Progenitor cell of endocrine pancreas (in vitro differentiated cells): ENCODE measurements at regions not wholly inside any gene's neighbourhood (a gene's known extent, or its start where the extent isn't known, plus 50 kb on each side); places are given as distances from the start of the nearest gene placed in this dataset.

ENCODE experiments used
- DNase-seq: peaks from one replicate; pipeline ENCODE4 v3.0.0; 2021; ENCODE audit warnings: low spot score; ENCODE audit not compliant: unreplicated experiment
- H3K27ac Mint-ChIP-seq: 2 replicates; pipeline ENCODE4 v1.8.0; 2021; ENCODE audit warnings: mild to moderate bottlenecking, moderate library complexity, mixed read lengths
- H3K27me3 Mint-ChIP-seq: 2 replicates; pipeline ENCODE4 v1.8.0; 2021; ENCODE audit warnings: mixed read lengths
- H3K36me3 Mint-ChIP-seq: 2 replicates; pipeline ENCODE4 v1.8.0; 2022; ENCODE audit warnings: mixed read lengths; ENCODE audit not compliant: insufficient read depth
- H3K4me1 Mint-ChIP-seq: 2 replicates; pipeline ENCODE4 v1.8.0; 2021; ENCODE audit warnings: low read depth, mixed read lengths
- H3K4me3 Mint-ChIP-seq: 2 replicates; pipeline ENCODE4 v1.8.0; 2021; ENCODE audit warnings: low read depth, mild to moderate bottlenecking, moderate library complexity, mixed read lengths
- H3K9me3 Mint-ChIP-seq: 2 replicates; pipeline ENCODE4 v1.8.0; 2021; ENCODE audit warnings: low read depth, mixed read lengths
- CTCF ChIP-seq: fragments of 200-600 bp; sonication (generic); IDR thresholded peaks from one replicate; pipeline ENCODE4 v1.5.0; 2021; ENCODE audit warnings: antibody characterized with exemption, mild to moderate bottlenecking; ENCODE audit not compliant: unreplicated experiment

- Mint-ChIP-seq H3K36me3 (no peaks in the 10 kb centered on the region), H3K4me1 (peaks cover 16% of the 10 kb centered on the region), H3K27ac (no peak overlapping the region), H3K9me3 (no peaks in the 10 kb centered on the region), H3K27me3 (no peaks in the 10 kb centered on the region), H3K4me3 (no peak overlapping the region)
- no peak for TF ChIP-seq CTCF
- no peak for DNase-seq
Observed at GRCh38 chr10:35794703-35795102, 152.6 kb upstream of the FZD8 start.

GRCh38 chr10:35792291-35792690, 150.2 kb upstream of the FZD8 start:
- no peak overlapping the region for H3K27ac Mint-ChIP-seq
- H3K4me1 Mint-ChIP-seq, result peaks cover 16% of the 10 kb centered on the region
- DNase-seq, result no peak
- H3K27me3 Mint-ChIP-seq, result no peaks in the 10 kb centered on the region
- no peaks in the 10 kb centered on the region for H3K36me3 Mint-ChIP-seq
- no peak for TF ChIP-seq CTCF
- H3K9me3 Mint-ChIP-seq, result no peaks in the 10 kb centered on the region
- H3K4me3 Mint-ChIP-seq, result no peak overlapping the region

GRCh38 chr10:35789996-35790395, 147.9 kb upstream of the FZD8 start:
- no peak for DNase-seq
- Mint-ChIP-seq H3K27me3 (no peaks in the 10 kb centered on the region), H3K4me1 (peaks cover 20% of the 10 kb centered on the region), H3K36me3 (no peaks in the 10 kb centered on the region), H3K27ac (no peak overlapping the region), H3K4me3 (no peak overlapping the region), H3K9me3 (peaks cover 7% of the 10 kb centered on the region)
- TF ChIP-seq CTCF, result no peak

- H3K4me3 Mint-ChIP-seq, result no peak overlapping the region
- H3K27ac Mint-ChIP-seq, result peak overlapping the region; percentile 84
- H3K9me3 Mint-ChIP-seq, result peaks cover 7% of the 10 kb centered on the region
- no peaks in the 10 kb centered on the region for H3K36me3 Mint-ChIP-seq
- no peaks in the 10 kb centered on the region for H3K27me3 Mint-ChIP-seq
- no peak for DNase-seq
- peaks cover 28% of the 10 kb centered on the region for H3K4me1 Mint-ChIP-seq
- no peak for TF ChIP-seq CTCF
Observed at GRCh38 chr10:35784751-35785150, 142.7 kb upstream of the FZD8 start.

- no peak for TF ChIP-seq CTCF
- Mint-ChIP-seq H3K9me3 (peaks cover 7% of the 10 kb centered on the region), H3K4me3 (no peak overlapping the region), H3K27me3 (no peaks in the 10 kb centered on the region), H3K36me3 (no peaks in the 10 kb centered on the region), H3K4me1 (peaks cover 31% of the 10 kb centered on the region), H3K27ac (peak overlapping the region; percentile 92)
- DNase-seq, result no peak
Observed at GRCh38 chr10:35783305-35783838, 141.3 kb upstream of the FZD8 start.
